Osteocyte (in vitro differentiated cells): ENCODE measurements at regions not wholly inside any gene's neighbourhood (a gene's known extent, or its start where the extent isn't known, plus 50 kb on each side); places are given as distances from the start of the nearest gene placed in this dataset.
A peak's percentile ranks its signal among the peaks of the same experiment; 100 is the strongest.

Source experiments
- DNase-seq: peaks from one replicate; pipeline ENCODE4 v3.0.0; 2021; ENCODE audit warnings: mixed read lengths; ENCODE audit not compliant: unreplicated experiment; ENCODE audit errors: extremely low spot score
- H3K27ac Mint-ChIP-seq: one replicate; pipeline ENCODE4 v1.8.0; 2021; ENCODE audit warnings: mild to moderate bottlenecking, mixed read lengths; ENCODE audit not compliant: unreplicated experiment
- H3K27me3 Mint-ChIP-seq: one replicate; pipeline ENCODE4 v1.8.0; 2021; ENCODE audit warnings: mixed read lengths; ENCODE audit not compliant: unreplicated experiment
- H3K36me3 Mint-ChIP-seq: one replicate; pipeline ENCODE4 v1.8.0; 2021; ENCODE audit warnings: mixed read lengths; ENCODE audit not compliant: unreplicated experiment
- H3K4me1 Mint-ChIP-seq: one replicate; pipeline ENCODE4 v1.8.0; 2021; ENCODE audit warnings: mixed read lengths; ENCODE audit not compliant: unreplicated experiment
- H3K4me3 Mint-ChIP-seq: one replicate; pipeline ENCODE4 v1.8.0; 2021; ENCODE audit warnings: mild to moderate bottlenecking, moderate library complexity, mixed read lengths; ENCODE audit not compliant: unreplicated experiment
- H3K9me3 Mint-ChIP-seq: one replicate; pipeline ENCODE4 v1.8.0; 2021; ENCODE audit warnings: mixed read lengths; ENCODE audit not compliant: unreplicated experiment
- TF ChIP-seq, protein P1 (sequence below): fragments of 200-600 bp; sonication (generic); IDR thresholded peaks from 2 replicates; pipeline ENCODE4 v1.5.0; 2021; ENCODE audit warnings: antibody characterized with exemption, mild to moderate bottlenecking, moderate library complexity

DNA sequence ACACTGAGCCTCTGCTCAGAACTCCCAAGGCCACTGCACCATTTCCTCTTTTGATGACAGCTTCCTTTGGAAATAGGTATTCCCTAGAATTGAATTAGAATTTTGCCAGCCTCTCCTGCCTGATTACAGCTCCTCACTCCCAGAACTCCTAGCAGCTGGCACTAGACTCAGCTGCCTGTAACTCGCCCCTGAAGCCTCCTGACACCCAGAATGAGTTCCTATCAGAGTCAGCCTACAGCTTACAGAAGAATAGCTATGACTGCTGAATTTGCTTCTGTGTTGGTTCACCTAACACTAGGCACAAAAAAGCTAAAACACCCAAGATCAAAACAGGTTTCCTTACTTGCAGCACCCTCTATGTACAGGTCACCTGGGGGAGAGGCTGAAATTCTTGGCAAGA lies 108.2 kb upstream of the PTPRM start:
- Mint-ChIP-seq H3K27ac (no peak overlapping the region), H3K4me1 (no peaks in the 10 kb centered on the region), H3K27me3 (peaks cover 60% of the 10 kb centered on the region), H3K4me3 (no peak overlapping the region), H3K36me3 (no peaks in the 10 kb centered on the region), H3K9me3 (no peaks in the 10 kb centered on the region)
- DNase-seq: peak; percentile 17
- TF ChIP-seq, protein P1, sequence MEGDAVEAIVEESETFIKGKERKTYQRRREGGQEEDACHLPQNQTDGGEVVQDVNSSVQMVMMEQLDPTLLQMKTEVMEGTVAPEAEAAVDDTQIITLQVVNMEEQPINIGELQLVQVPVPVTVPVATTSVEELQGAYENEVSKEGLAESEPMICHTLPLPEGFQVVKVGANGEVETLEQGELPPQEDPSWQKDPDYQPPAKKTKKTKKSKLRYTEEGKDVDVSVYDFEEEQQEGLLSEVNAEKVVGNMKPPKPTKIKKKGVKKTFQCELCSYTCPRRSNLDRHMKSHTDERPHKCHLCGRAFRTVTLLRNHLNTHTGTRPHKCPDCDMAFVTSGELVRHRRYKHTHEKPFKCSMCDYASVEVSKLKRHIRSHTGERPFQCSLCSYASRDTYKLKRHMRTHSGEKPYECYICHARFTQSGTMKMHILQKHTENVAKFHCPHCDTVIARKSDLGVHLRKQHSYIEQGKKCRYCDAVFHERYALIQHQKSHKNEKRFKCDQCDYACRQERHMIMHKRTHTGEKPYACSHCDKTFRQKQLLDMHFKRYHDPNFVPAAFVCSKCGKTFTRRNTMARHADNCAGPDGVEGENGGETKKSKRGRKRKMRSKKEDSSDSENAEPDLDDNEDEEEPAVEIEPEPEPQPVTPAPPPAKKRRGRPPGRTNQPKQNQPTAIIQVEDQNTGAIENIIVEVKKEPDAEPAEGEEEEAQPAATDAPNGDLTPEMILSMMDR: no peak

DNA sequence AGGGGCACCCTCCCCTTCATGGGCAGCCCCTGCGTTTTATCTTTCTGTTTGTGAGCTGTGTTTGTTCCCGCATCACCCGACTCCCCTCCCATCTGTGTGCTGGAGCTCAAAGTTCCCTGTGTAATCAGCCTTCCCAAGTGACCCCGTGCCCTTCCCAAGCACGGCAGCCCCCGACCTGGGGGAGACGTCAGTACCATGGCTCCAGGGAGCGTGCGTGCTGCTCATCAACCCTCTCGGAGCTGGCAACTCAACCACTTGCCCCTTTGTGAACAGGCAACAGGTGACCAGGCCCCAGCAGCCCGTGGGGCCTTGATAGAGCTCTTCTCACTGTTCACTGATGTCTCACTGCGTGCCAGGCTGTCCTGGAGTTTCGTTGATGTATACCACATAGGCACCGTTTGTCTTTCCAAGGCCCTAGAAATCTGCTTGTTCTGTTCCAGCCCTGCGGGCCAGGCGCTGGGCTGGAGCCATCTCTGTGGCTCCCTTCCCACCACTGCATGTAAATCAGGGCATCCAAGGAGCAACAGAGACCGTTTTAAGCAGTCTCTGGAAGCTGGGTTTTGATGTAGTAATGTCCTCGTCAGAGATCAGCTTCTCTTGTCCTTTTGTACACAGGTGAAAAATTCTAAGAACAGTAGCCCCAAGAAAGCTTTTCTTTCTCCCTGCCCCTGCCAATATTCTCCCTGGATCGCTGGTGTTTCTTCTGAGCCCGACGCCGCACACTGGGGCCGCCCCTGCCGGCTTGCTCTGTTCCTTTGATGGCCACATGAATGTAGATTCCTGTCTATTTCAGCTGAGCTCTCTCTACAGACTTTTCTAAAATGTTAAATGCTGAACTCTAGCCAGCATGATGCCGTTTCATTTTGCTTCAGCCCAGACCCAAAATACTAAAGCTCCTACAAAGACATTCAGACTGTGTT lies 107.0 kb upstream of the PTPRM start:
- H3K4me3 Mint-ChIP-seq: no peak overlapping the region
- no peaks in the 10 kb centered on the region for H3K4me1 Mint-ChIP-seq
- DNase-seq: peak; percentile 75
- peaks cover 61% of the 10 kb centered on the region for H3K27me3 Mint-ChIP-seq
- TF ChIP-seq, protein P1: no peak
- no peak overlapping the region for H3K27ac Mint-ChIP-seq
- H3K9me3 Mint-ChIP-seq: no peaks in the 10 kb centered on the region
- no peaks in the 10 kb centered on the region for H3K36me3 Mint-ChIP-seq

DNA sequence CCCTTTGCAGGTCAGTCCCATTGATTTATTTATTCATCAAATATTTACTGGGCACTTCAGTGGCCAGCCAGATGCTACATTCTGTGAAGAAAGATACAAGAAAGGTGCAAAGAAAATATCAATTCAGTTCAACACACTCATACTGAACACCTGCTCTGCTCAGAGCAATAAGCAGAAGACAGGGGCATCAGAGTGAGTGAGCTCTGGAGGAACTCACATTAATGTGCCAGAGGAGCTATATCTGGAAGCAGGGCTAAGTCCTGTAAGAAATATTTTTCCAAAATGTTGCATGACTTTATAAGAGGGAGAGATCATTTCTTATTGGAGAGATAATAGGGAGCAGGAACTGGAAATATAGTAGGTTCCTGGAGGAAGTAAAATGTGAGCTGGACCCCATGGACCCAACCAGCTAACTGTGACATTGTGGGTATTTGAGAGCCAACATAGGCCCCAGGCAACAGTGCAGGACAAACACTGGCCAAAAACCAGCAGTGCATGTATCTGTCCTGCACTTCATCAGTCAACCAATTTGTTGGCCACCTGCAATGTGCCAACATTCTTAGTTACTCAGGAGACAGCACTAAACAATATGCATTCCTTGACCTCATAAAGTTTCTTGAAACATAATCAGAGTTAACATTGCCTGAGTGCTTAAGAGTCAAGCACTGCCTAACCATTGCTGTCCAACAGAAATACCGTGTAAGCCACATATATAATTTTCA lies 102.7 kb upstream of the PTPRM start:
- peak; percentile 36 for DNase-seq
- TF ChIP-seq, protein P1: no peak
- H3K36me3 Mint-ChIP-seq: no peaks in the 10 kb centered on the region
- no peaks in the 10 kb centered on the region for H3K4me1 Mint-ChIP-seq
- no peak overlapping the region for H3K4me3 Mint-ChIP-seq
- no peaks in the 10 kb centered on the region for H3K9me3 Mint-ChIP-seq
- peaks cover 63% of the 10 kb centered on the region for H3K27me3 Mint-ChIP-seq
- no peak overlapping the region for H3K27ac Mint-ChIP-seq

DNA sequence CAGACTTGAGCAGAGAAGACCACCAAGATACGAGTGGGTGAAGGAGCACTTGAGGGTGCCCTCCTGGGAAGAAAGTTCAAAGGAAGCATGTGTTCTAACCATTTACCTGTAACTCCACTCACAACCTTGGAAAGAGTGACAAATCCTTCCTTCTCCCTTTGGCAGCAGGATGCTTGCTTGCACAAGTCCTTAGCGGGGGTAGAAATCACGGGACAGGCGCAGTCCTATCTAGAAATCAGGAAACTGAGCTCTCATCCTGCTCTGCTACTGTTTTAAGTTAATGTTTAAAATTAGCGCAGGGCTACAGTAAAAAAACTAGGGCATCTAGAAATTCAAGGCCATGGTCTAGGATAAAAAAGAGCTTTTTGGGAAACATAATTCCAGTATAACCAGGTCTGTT lies 100.9 kb upstream of the PTPRM start:
- Mint-ChIP-seq H3K4me1 (no peaks in the 10 kb centered on the region), H3K36me3 (no peaks in the 10 kb centered on the region), H3K27ac (no peak overlapping the region), H3K9me3 (no peaks in the 10 kb centered on the region), H3K4me3 (no peak overlapping the region), H3K27me3 (peaks cover 48% of the 10 kb centered on the region)
- TF ChIP-seq, protein P1: no peak
- peak; percentile 17 for DNase-seq
